B cell (primary cell): ENCODE measurements at regions not wholly inside any gene's neighbourhood (a gene's known extent, or its start where the extent isn't known, plus 50 kb on each side); places are given as distances from the start of the nearest gene placed in this dataset.

ENCODE experiments used
- ATAC-seq: fragments of 200-7000 bp; cut with Tn5 transposase; one replicate; pipeline ENCODE4 v1.10.0; 2021; ENCODE audit warnings: low read depth, mild to moderate bottlenecking, moderate number of reproducible peaks, moderate library complexity
- CTCF ChIA-PET: fragments of 350-600 bp; sonication (Branson Sonifier 250); formaldehyde crosslinking; loops from one replicate; lab custom pipeline; 2021; ENCODE audit warnings: antibody characterized with exemption, inconsistent platforms; lab: Charles Lee
- POLR2A ChIA-PET: fragments of 350-600 bp; sonication (Branson Sonifier 250); formaldehyde crosslinking; loops from one replicate; lab custom pipeline; 2021; ENCODE audit warnings: antibody characterized with exemption; lab: Charles Lee
- DNase-seq: peaks from one replicate; pipeline ENCODE4 v3.0.0; 2013
- H2AFZ ChIP-seq: 2 replicates; pipeline ENCODE4 v1.6.1; 2012; ENCODE audit warnings: mild to moderate bottlenecking, low read depth, low read length; ENCODE audit not compliant: insufficient read depth, poor library complexity, severe bottlenecking
- H3K27ac ChIP-seq, 2 donors: 1 replicate in 1 of 2; 2 replicates in 1 of 2; pipeline ENCODE4 v1.5.1; 2012 to 2013; ENCODE audit warnings: low read length in 2 of 2, mild to moderate bottlenecking in 2 of 2, moderate library complexity in 1 of 2
- H3K27me3 ChIP-seq, 4 experiments: fragments of 200-600 bp in 1 of 4; sonication (generic) in 1 of 4; replicated peaks in 1 of 4; 1 replicate in 2 of 4; 2 replicates in 2 of 4; pipeline versions ENCODE4 v1.6.1 to v1.7.0; 2013 to 2016; ENCODE audit warnings: low read length in 3 of 4, mild to moderate bottlenecking in 2 of 4, mixed read lengths in 1 of 4, moderate library complexity in 1 of 4; ENCODE audit not compliant: insufficient read depth in 4 of 4, control insufficient read depth in 3 of 4; ENCODE audit errors: control extremely low read depth in 1 of 4
- H3K36me3 ChIP-seq, 2 experiments: replicated peaks in 1 of 2; 1 replicate in 1 of 2; 2 replicates in 1 of 2; pipeline versions ENCODE4 v1.6.1 to v1.7.1; 2013; ENCODE audit warnings: low read length in 1 of 2; ENCODE audit not compliant: insufficient read depth in 2 of 2, control insufficient read depth in 1 of 2; ENCODE audit errors: control extremely low read depth in 1 of 2, extremely low read depth in 1 of 2
- H3K4me1 ChIP-seq, 2 donors: fragments of 200-600 bp in 1 of 2; sonication (generic) in 1 of 2; 1 replicate in 1 of 2; 2 replicates in 1 of 2; pipeline versions ENCODE4 v1.5.1 to v1.6.1; 2013 to 2017; ENCODE audit warnings: low read length in 2 of 2; ENCODE audit not compliant: control insufficient read depth in 2 of 2, insufficient read depth in 2 of 2
- H3K4me2 ChIP-seq: replicated peaks from 2 replicates; pipeline ENCODE3; 2012; ENCODE audit warnings: mild to moderate bottlenecking, low read depth, low read length; ENCODE audit not compliant: poor library complexity, severe bottlenecking
- H3K4me3 ChIP-seq, 5 experiments: fragments of 200-600 bp in 1 of 5; sonication (generic) in 1 of 5; 1 replicate in 3 of 5; 2 replicates in 2 of 5; pipeline versions ENCODE4 v1.5.1 to v1.7.0; 2011 to 2016; ENCODE audit warnings: low read length in 4 of 5, mild to moderate bottlenecking in 4 of 5, low read depth in 2 of 5, control low read depth in 1 of 5, moderate library complexity in 1 of 5; ENCODE audit not compliant: insufficient read depth in 1 of 5; ENCODE audit errors: control extremely low read depth in 1 of 5, extremely low read depth in 1 of 5
- H3K79me2 ChIP-seq: fragments of 200-600 bp; sonication (generic); one replicate; pipeline ENCODE4 v1.6.0; 2016; ENCODE audit warnings: low read length; ENCODE audit not compliant: control insufficient read depth, insufficient read depth
- H3K9ac ChIP-seq: fragments of 200-600 bp; sonication (generic); 2 replicates; pipeline ENCODE4 v1.6.1; 2017; ENCODE audit warnings: mild to moderate bottlenecking, low read length, moderate library complexity
- H3K9me3 ChIP-seq, 3 donors: one replicate each; pipeline versions ENCODE4 v1.6.1 to v1.7.1; 2013; ENCODE audit warnings: low read length in 2 of 3; ENCODE audit not compliant: control insufficient read depth in 2 of 3, insufficient read depth in 1 of 3; ENCODE audit errors: control extremely low read depth in 1 of 3
- H4K20me1 ChIP-seq: 2 replicates; pipeline ENCODE4 v1.6.0; 2012; ENCODE audit warnings: mild to moderate bottlenecking, low read length; ENCODE audit not compliant: insufficient read depth, control insufficient read depth, poor library complexity, severe bottlenecking
- H3K27ac Mint-ChIP-seq: one replicate; pipeline ENCODE4 v1.8.0; 2021; ENCODE audit warnings: mixed read lengths
- H3K27me3 Mint-ChIP-seq: one replicate; pipeline ENCODE4 v1.8.0; 2021; ENCODE audit warnings: mixed read lengths
- H3K4me1 Mint-ChIP-seq: one replicate; pipeline ENCODE4 v1.8.0; 2021; ENCODE audit warnings: mixed read lengths
- H3K4me3 Mint-ChIP-seq: one replicate; pipeline ENCODE4 v1.8.0; 2021; ENCODE audit warnings: mixed read lengths
- H3K9me3 Mint-ChIP-seq: one replicate; pipeline ENCODE4 v1.8.0; 2022; ENCODE audit warnings: mixed read lengths; ENCODE audit not compliant: insufficient read depth
- CTCF ChIP-seq: fragments of 200-600 bp; IDR thresholded peaks from one replicate; pipeline ENCODE4 v1.8.0; 2022; ENCODE audit warnings: antibody characterized with exemption, mild to moderate bottlenecking
- EZH2 ChIP-seq: IDR thresholded peaks from 2 replicates; pipeline ENCODE4 v1.6.1; 2012; ENCODE audit warnings: borderline replicate concordance, low read depth, mild to moderate bottlenecking, moderate library complexity, low read length; ENCODE audit not compliant: insufficient read depth, poor library complexity, severe bottlenecking
- WGBS: methylation state at CpG from one replicate; pipeline ENCODE4 v1.1.5; 2013; ENCODE audit warnings: missing lambda C conversion rate; ENCODE audit not compliant: insufficient coverage; 5-methylcytosine and 5-hydroxymethylcytosine counted together
- intact Hi-C: fragments of 100-400 bp; cut with micrococcal nuclease; formaldehyde crosslinking; loops from one replicate; pipeline ENCODE4 v1.10.0; 2022

DNA sequence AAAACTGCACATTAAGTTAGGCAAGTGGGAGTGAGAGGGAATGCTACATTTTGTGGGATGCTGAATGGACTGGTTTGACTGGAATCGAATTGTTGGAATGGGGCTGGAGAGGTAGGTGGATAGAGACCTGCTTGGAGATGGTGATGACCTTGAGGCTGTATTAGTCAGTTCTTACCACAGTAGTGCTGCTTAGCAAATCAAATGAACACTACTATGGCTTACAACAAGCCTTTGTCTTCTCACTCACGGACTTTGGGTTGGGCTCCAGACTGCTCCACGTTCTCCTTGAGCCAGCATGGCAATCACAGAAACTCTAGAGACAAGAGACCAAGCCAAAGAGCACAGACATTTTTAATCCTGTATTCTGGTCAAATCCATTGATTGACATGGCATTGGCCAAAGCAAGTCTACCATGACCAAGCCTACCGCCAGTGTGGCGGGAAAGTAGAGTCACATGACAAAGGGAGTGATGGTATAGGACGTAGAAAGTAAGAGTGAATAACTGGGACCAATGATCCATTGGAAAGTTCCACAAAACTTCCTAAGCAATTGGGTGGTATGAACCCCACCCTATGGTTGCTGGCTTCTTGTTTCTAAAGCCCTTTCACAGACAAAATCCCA, 70.3 kb upstream of the FOXP4 start:
- intact Hi-C loops: no loop called here
- POLR2A ChIA-PET: no interaction called here

More for the DNA sequence above, 70.3 kb upstream of the FOXP4 start:
- Mint-ChIP-seq H3K9me3 (no peaks in the 10 kb centered on the region), H3K27me3 (peaks cover 50% of the 10 kb centered on the region), H3K4me3 (no peak overlapping the region), H3K4me1 (peaks cover 2% of the 10 kb centered on the region), H3K27ac (no peak overlapping the region)
- peaks cover 0 to 16% (median 4%) of the 10 kb centered on the region in 4 experiments for H3K27me3 ChIP-seq
- H3K36me3 ChIP-seq: no peaks in the 10 kb centered on the region
- H3K4me2 ChIP-seq: no peak overlapping the region
- no peaks in the 10 kb centered on the region for H3K79me2 ChIP-seq
- CTCF ChIA-PET: interaction anchor here (1.4 kb wide), 1 partner anchor 19 kb away, joined by 3 read pairs; no protein-coding TSS in a partner anchor
- H3K4me3 ChIP-seq: no peak overlapping the region
- H3K9ac ChIP-seq: no peak overlapping the region
- ATAC-seq: no peak
- peaks cover 0 to 2% of the 10 kb centered on the region in 2 donors for H3K4me1 ChIP-seq
- H4K20me1 ChIP-seq: no peaks in the 10 kb centered on the region
- H3K27ac ChIP-seq: no peak overlapping the region
- WGBS: 92% methylated on average over 5 of the region's 6 CpGs
- H2AFZ ChIP-seq: no peak overlapping the region
- peaks cover 0 to 2% (median 0%) of the 10 kb centered on the region in 3 donors for H3K9me3 ChIP-seq
- TF ChIP-seq EZH2 (no peak), CTCF (no peak)
- no peak for DNase-seq
